AG09309 (cell line): ENCODE measurements at regions not wholly inside any gene's neighbourhood (a gene's known extent, or its start where the extent isn't known, plus 50 kb on each side); places are given as distances from the start of the nearest gene placed in this dataset.
A peak's percentile ranks its signal among the peaks of the same experiment; 100 is the strongest.

ENCODE experiments used
- DNase-seq: peaks from one replicate; pipeline ENCODE4 v3.0.0-alpha.2; 2010; ENCODE audit warnings: low read depth
- H3K4me3 ChIP-seq: 2 replicates; pipeline ENCODE4 v1.5.1; 2011; ENCODE audit warnings: mild to moderate bottlenecking, low read depth, low read length, moderate library complexity; ENCODE audit not compliant: control insufficient read depth
- CTCF ChIP-seq: IDR thresholded peaks from 2 replicates; pipeline ENCODE4 v1.5.1; 2011; ENCODE audit warnings: mild to moderate bottlenecking, low read depth, low read length, inconsistent platforms; ENCODE audit not compliant: insufficient read depth, control insufficient read depth; ENCODE audit errors: missing control alignments

DNA sequence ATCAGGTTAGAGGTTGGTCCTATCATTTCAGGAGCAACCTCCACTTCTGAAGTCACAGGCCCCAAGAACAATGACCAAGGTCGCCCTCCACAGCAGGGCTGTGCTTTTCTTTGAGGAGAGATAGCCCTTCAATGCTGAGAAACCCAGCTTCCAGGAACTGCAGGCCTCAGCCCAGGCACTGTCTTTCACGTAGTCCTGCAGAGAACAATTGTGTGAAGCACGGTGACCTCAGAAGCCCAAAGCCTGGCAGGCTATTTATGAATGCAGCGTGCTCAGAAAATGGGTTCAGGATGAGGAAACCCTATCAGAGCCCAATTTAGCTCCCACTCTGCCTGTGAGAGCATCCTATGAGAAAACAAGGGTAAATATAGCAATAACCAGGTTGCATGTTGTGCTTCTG lies 388.3 kb downstream of the PLK2 start:
- TF ChIP-seq CTCF, result no peak
- DNase-seq, result no peak
- no peak overlapping the region for H3K4me3 ChIP-seq

GRCh38 chr5:58069846-58070245 lies 390.0 kb downstream of the PLK2 start:
- TF ChIP-seq CTCF, result no peak
- no peak for DNase-seq
- no peak overlapping the region for H3K4me3 ChIP-seq

GRCh38 chr5:58069016-58069705 lies 390.7 kb downstream of the PLK2 start:
- no peak overlapping the region for H3K4me3 ChIP-seq
- no peak for DNase-seq
- no peak for TF ChIP-seq CTCF

DNA sequence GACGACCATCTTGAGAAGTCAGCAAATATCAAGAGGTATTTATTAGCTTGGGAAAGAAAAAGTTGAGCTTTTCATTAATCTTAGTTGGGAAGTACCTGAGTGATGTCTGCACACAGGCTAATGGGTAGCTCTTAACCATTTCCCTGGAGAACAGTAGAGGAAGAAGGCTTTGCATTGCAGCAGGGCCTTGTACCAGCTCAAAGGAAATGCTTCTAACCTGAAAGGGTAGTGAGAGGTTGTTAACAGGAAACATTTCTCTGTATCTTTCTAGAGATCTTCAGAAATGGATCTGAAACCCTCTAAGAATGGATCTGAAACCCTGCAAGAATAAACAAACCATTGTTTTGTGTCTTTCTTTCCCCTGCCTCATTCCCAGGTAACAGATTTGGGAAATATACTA lies 393.3 kb downstream of the PLK2 start:
- TF ChIP-seq CTCF, result no peak
- no peak overlapping the region for H3K4me3 ChIP-seq
- no peak for DNase-seq

GRCh38 chr5:58066076-58066475 lies 393.8 kb downstream of the PLK2 start:
- no peak overlapping the region for H3K4me3 ChIP-seq
- no peak for TF ChIP-seq CTCF
- no peak for DNase-seq

DNA sequence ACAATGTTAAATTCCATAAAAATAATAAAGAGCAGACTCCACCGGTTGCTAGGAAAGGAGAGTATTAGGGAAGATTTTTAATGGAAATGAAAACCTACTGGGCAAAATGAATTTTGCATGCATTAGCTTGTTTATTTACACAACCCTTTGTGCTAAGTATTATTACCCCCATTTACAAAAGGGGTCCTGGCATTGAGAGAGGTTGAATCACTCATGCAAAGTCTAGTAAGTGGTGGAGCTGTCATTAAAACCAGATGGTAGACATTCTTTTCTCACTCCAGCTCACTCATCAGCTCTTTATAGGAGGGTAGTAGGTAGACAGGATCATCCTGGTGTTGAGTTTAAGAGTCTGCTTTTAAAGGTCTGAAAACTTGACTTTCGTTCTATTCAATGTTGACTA lies 395.1 kb downstream of the PLK2 start:
- DNase-seq, result peak; percentile 55
- no peak overlapping the region for H3K4me3 ChIP-seq
- TF ChIP-seq CTCF, result no peak
